Effector memory CD4-positive, alpha-beta T cell (primary cell): ENCODE measurements at regions not wholly inside any gene's neighbourhood (a gene's known extent, or its start where the extent isn't known, plus 50 kb on each side); places are given as distances from the start of the nearest gene placed in this dataset.
A peak's percentile ranks its signal among the peaks of the same experiment; 100 is the strongest.

Experiments used
- DNase-seq, 3 donors: peaks; one replicate each; pipeline ENCODE4 v3.0.0-alpha.2; 2020
- H3K27ac ChIP-seq: 2 replicates; pipeline ENCODE4 v1.7.0; 2013; ENCODE audit warnings: mild to moderate bottlenecking, low read length, moderate library complexity; ENCODE audit not compliant: insufficient read depth, poor library complexity, severe bottlenecking
- H3K27me3 ChIP-seq: replicated peaks from 2 replicates; pipeline ENCODE4 v1.7.0; 2013; ENCODE audit warnings: mild to moderate bottlenecking, low read length; ENCODE audit not compliant: insufficient read depth, control insufficient read depth, poor library complexity, severe bottlenecking
- H3K36me3 ChIP-seq: 2 replicates; pipeline ENCODE4 v1.7.0; 2013; ENCODE audit warnings: mild to moderate bottlenecking, low read length, moderate library complexity; ENCODE audit not compliant: control insufficient read depth, insufficient read depth
- H3K4me1 ChIP-seq: 2 replicates; pipeline ENCODE4 v1.7.0; 2013; ENCODE audit warnings: low read length, mild to moderate bottlenecking; ENCODE audit not compliant: control insufficient read depth, insufficient read depth, poor library complexity, severe bottlenecking
- H3K4me3 ChIP-seq: 2 replicates; pipeline ENCODE4 v1.7.0; 2013; ENCODE audit warnings: low read length, low read depth, mild to moderate bottlenecking; ENCODE audit not compliant: insufficient read depth, poor library complexity, severe bottlenecking
- H3K9me3 ChIP-seq: 2 replicates; pipeline ENCODE4 v1.7.0; 2013; ENCODE audit warnings: mild to moderate bottlenecking, low read length, moderate library complexity; ENCODE audit not compliant: control insufficient read depth

DNA sequence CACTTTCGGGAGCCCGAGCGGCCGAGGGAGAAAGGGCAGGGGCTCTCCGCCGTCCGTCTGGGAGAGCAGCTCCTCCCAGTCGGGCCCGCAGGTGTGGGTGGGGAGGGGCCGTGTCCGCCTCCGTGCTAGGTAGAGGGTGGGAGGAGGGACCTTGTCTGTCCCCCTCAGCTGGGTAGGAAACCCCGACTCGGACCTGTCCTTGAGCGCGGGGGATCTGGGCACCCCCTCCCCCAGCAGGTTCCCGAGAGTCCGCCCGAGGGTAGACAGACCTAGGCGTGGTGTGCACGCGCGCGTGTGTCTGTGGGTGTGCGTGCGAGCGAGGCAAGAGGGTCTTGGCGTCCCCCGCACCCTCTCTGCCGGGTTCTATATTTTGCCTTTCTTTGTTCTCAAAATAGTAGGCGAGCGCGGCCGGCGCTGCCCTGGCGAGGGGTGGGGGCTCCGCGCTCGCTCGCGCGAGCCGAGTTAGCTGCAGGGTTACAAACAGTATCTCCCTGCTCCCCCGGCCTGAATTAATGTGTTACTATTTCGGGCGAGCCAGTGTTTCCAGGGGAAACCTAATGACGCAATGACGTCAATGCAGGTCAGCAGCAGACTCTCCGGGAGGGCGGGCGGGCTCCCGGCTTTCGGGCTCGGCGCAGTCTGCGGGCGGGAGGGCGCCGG is 73.9 kb upstream of the LEP start:
- Histone ChIP-seq H3K27ac (no peak overlapping the region), H3K4me3 (peak overlapping the region; percentile 46), H3K9me3 (no peaks in the 10 kb centered on the region), H3K27me3 (peaks cover 37% of the 10 kb centered on the region), H3K4me1 (peaks cover 7% of the 10 kb centered on the region), H3K36me3 (no peaks in the 10 kb centered on the region)
- DNase-seq = no peak

GRCh38 chr7:128167791-128168666 is 73.0 kb upstream of the LEP start:
- Histone ChIP-seq H3K9me3 (no peaks in the 10 kb centered on the region), H3K4me3 (peak overlapping the region; percentile 29), H3K4me1 (peaks cover 7% of the 10 kb centered on the region), H3K27ac (no peak overlapping the region), H3K36me3 (no peaks in the 10 kb centered on the region), H3K27me3 (peaks cover 30% of the 10 kb centered on the region)
- DNase-seq = no peak

DNA sequence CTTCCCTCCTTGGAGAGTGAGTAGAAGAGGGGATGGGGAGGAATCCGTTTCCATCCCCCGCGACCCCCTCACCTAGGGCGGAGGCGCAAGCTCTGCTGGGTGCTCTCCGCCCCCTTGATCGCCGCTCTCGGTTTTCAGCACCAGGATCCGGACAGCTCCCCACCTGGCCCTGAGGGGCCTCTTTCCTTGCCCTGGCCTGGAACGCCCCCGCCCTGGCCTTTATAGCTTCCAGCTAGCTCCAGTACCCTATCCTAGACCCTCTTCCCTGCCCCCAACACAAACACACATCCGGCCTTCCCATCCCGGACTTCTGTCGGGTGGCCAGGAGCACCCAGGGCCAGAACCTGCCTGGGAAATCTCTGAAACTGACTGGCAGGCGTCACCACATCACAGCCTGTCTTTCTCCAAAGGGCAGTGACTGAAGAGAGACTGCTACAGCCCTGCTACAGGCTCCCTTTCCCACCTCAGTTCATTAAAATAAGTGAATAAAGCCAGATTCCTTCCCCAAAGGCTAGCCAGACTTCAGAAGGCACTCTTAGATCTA is 72.3 kb upstream of the LEP start:
- Histone ChIP-seq H3K9me3 (no peaks in the 10 kb centered on the region), H3K4me1 (peaks cover 7% of the 10 kb centered on the region), H3K27me3 (peaks cover 30% of the 10 kb centered on the region), H3K27ac (no peak overlapping the region), H3K36me3 (no peaks in the 10 kb centered on the region), H3K4me3 (peak overlapping the region; percentile 29)
- no peak for DNase-seq

- no peaks in the 10 kb centered on the region for H3K9me3 ChIP-seq
- peaks cover 30% of the 10 kb centered on the region for H3K27me3 ChIP-seq
Measured at GRCh38 chr7:128170461-128170860, 70.6 kb upstream of the LEP start.

GRCh38 chr7:128171342-128171918 is 69.6 kb upstream of the LEP start:
- Histone ChIP-seq H3K4me1 (peaks cover 7% of the 10 kb centered on the region), H3K4me3 (no peak overlapping the region), H3K36me3 (no peaks in the 10 kb centered on the region), H3K9me3 (no peaks in the 10 kb centered on the region), H3K27me3 (peaks cover 25% of the 10 kb centered on the region), H3K27ac (no peak overlapping the region)
- no peak for DNase-seq

More at GRCh38 chr7:128170461-128170860, 70.6 kb upstream of the LEP start:
- Histone ChIP-seq H3K4me1 (peaks cover 7% of the 10 kb centered on the region), H3K4me3 (no peak overlapping the region), H3K36me3 (no peaks in the 10 kb centered on the region), H3K27ac (no peak overlapping the region)
- DNase-seq = no peak

GRCh38 chr7:128172151-128172550 is 68.9 kb upstream of the LEP start:
- H3K4me3 ChIP-seq = no peak overlapping the region
- peaks cover 7% of the 10 kb centered on the region for H3K4me1 ChIP-seq
- no peaks in the 10 kb centered on the region for H3K36me3 ChIP-seq
- H3K27me3 ChIP-seq = peaks cover 18% of the 10 kb centered on the region
- no peaks in the 10 kb centered on the region for H3K9me3 ChIP-seq
- H3K27ac ChIP-seq = no peak overlapping the region
- DNase-seq = no peak

GRCh38 chr7:128172963-128173362 is 68.1 kb upstream of the LEP start:
- no peak overlapping the region for H3K4me3 ChIP-seq
- H3K9me3 ChIP-seq = no peaks in the 10 kb centered on the region
- H3K36me3 ChIP-seq = no peaks in the 10 kb centered on the region
- H3K4me1 ChIP-seq = peaks cover 4% of the 10 kb centered on the region
- no peak overlapping the region for H3K27ac ChIP-seq
- peaks cover 12% of the 10 kb centered on the region for H3K27me3 ChIP-seq
- DNase-seq = no peak

DNA sequence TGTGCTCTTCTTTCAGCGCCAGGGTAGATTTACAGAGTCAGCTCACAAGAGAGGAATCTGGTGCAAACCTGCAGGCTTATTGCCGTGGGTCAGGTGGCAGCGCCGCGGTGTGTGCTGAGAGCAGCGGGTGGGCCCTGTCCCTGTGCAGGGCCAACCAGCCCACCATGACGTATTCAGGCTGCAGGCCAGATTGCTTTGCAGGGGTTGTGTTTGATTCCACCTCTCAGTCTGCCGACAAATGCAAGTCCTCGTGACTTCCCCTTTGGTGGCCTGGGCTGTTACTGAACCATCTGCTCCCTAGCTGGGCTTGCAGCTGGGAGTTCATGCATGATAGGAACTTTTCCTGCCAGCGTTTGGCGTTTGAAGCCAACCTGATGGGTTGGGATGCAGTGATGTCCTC is 66.7 kb upstream of the LEP start:
- Histone ChIP-seq H3K27ac (no peak overlapping the region), H3K27me3 (no peaks in the 10 kb centered on the region), H3K4me1 (no peaks in the 10 kb centered on the region), H3K4me3 (no peak overlapping the region), H3K36me3 (no peaks in the 10 kb centered on the region), H3K9me3 (no peaks in the 10 kb centered on the region)
- DNase-seq = no peak

DNA sequence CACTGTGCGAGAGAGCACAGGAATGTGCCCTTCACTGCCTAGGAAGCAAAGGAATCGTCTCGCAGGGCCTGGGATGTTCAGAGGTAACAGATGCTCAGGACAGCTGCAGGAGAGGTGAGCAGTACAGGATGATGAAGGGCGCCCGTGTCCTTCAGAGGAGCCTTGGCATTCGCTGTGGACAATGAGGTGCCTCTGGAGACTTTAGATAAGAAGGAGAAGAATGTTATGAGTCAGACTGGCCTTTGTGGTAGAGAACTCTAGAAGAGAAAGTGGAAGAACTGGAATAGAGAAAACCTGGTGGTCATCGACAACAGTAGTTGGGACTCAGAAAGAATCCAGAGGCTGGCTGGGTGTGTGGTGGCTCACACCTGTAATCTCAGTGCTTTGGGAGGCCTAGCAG is 64.4 kb upstream of the LEP start:
- Histone ChIP-seq H3K36me3 (no peaks in the 10 kb centered on the region), H3K9me3 (no peaks in the 10 kb centered on the region), H3K4me3 (no peak overlapping the region), H3K4me1 (no peaks in the 10 kb centered on the region), H3K27ac (no peak overlapping the region), H3K27me3 (no peaks in the 10 kb centered on the region)
- DNase-seq = no peak
